ENCODE measurements at regions not wholly inside any gene's neighbourhood (a gene's known extent, or its start where the extent isn't known, plus 50 kb on each side); places are given as distances from the start of the nearest gene placed in this dataset.
"Not testable (repeated sequence)": the region's sequence is repeated elsewhere in the genome, so short reads cannot be mapped to it uniquely, and the experiment has no call there.

DNA sequence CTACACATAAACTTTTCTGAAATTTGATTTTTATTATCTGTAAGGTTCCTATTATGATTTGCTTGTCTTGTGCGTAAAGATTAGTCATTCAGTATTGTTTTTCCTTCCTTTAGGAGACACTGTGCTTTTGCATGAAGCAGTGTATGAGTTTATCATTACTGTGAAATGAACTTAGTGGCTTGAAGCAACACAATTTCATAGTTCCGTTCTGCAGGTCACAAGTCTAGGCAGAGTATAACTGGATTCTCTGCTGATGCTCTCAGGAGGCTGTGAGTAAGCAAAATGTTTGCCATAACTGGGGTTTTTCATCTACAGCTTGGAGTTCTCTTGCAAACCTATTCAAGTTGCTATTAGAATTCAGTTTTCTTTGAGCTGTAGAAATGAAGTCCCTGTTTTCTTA, 1136.1 kb downstream of the OTOL1 start:
- H3K9ac ChIP-seq (ENCODE audit: low read depth, low read length): no peak overlapping the region
- no peaks in the 10 kb centered on the region for H3K4me1 ChIP-seq (ENCODE audit: insufficient read depth, low read length)
- H3K27ac ChIP-seq (ENCODE audit: low read length): no peak overlapping the region
- peaks cover 7% of the 10 kb centered on the region for H3K9me3 ChIP-seq (ENCODE audit: insufficient read depth, low read depth, low read length)
- H3K4me3 ChIP-seq (ENCODE audit: low read length): no peak overlapping the region
- H3K36me3 ChIP-seq (ENCODE audit: insufficient read depth, low read depth, low read length): no peaks in the 10 kb centered on the region
- no peaks in the 10 kb centered on the region for H3K27me3 ChIP-seq (ENCODE audit: insufficient read depth, low read length)

DNA sequence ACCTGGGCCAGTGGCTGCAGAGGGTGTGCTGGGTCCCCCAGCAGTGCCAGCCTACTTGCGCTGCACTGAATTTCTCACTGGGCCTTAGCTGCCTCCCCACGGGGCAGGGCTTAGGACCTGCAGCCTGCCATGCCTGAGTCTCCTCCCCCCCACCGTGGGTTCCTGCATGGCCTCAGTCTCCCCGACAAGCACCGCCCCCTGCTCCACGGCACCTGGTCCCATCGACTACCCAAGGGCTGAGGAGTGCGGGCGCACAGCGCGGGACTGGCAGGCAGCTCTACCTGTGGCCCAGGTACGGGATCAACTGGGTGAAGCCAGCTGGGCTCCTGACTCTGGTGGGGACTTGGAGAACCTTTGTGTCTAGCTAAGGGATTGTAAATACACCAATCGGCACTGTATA, 1143.6 kb downstream of the OTOL1 start:
- H3K36me3 ChIP-seq (ENCODE audit: insufficient read depth, low read depth, low read length); H3K9ac ChIP-seq (ENCODE audit: low read depth, low read length); H3K4me3 ChIP-seq (ENCODE audit: low read length); H3K27me3 ChIP-seq (ENCODE audit: insufficient read depth, low read length); H3K27ac ChIP-seq (ENCODE audit: low read length); H3K4me1 ChIP-seq (ENCODE audit: insufficient read depth, low read length): not testable (repeated sequence)
- H3K9me3 ChIP-seq (ENCODE audit: insufficient read depth, low read depth, low read length): peaks cover 14% of the 10 kb centered on the region

DNA sequence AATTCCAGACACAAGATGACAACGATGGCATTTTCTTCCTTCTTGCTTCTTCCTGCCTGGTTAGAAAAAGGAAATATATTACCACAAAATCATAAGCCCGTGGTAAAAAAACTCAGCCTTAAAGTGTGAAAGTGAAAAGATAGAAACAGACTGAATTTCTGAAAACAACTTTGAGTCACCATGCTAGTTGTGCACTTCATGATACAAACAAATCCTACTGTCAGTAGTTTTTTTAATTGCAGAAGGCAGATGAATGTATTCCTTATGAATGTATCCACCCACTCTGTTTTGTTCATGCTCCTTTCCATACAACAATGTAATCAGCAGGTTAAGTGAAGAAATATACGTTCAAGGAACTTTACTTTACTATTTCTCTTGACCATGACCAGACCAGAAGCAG, 1144.7 kb downstream of the OTOL1 start:
- H3K27ac ChIP-seq (ENCODE audit: low read length): no peak overlapping the region

DNA sequence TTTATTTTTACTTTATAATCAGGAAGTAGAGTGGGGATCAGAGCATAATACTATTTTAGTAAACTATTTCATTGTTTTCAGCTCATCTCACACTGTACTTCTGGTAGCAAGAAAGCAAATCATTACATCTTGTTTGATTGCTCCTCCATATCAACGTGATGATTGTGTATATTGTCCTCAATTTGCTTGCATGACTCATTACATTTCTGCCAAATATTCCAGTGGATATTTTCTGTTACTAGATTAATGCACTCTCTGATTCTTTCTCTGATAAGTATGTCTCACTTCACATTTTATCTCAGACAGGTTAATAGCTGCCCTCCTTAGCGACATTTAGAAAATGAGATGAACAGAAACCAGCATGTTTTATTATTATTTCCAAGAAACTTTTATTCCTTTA, 1145.3 kb downstream of the OTOL1 start:
- H3K9ac ChIP-seq (ENCODE audit: low read depth, low read length): no peak overlapping the region
- no peaks in the 10 kb centered on the region for H3K27me3 ChIP-seq (ENCODE audit: insufficient read depth, low read length)
- no peaks in the 10 kb centered on the region for H3K36me3 ChIP-seq (ENCODE audit: insufficient read depth, low read depth, low read length)
- peaks cover 21% of the 10 kb centered on the region for H3K9me3 ChIP-seq (ENCODE audit: insufficient read depth, low read depth, low read length)
- no peak overlapping the region for H3K27ac ChIP-seq (ENCODE audit: low read length)
- no peaks in the 10 kb centered on the region for H3K4me1 ChIP-seq (ENCODE audit: insufficient read depth, low read length)
- H3K4me3 ChIP-seq (ENCODE audit: low read length): no peak overlapping the region

More for the DNA sequence above, 1144.7 kb downstream of the OTOL1 start:
- no peak overlapping the region for H3K4me3 ChIP-seq (ENCODE audit: low read length)
- H3K9ac ChIP-seq (ENCODE audit: low read depth, low read length): no peak overlapping the region
- no peaks in the 10 kb centered on the region for H3K36me3 ChIP-seq (ENCODE audit: insufficient read depth, low read depth, low read length)
- no peaks in the 10 kb centered on the region for H3K27me3 ChIP-seq (ENCODE audit: insufficient read depth, low read length)
- H3K4me1 ChIP-seq (ENCODE audit: insufficient read depth, low read length): no peaks in the 10 kb centered on the region
- peaks cover 15% of the 10 kb centered on the region for H3K9me3 ChIP-seq (ENCODE audit: insufficient read depth, low read depth, low read length)

DNA sequence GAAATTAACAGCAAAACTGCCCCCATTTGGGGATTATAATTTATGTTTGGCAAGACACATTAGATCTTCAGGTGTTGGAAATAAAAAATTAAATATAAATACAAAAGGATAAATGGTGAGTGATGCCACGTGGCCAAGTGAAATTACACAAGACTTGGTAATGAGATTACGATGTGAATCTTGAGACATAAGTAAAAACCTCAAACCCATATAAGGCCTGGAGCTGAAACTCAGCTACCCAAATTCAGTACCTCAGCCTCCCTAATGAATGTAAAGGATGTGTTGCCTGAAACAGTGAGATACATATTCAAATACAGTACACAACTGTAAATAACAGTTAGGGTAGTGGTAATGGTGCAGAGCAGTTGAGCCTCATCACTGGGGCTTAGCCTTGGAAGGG, 1146.6 kb downstream of the OTOL1 start:
- H3K36me3 ChIP-seq (ENCODE audit: insufficient read depth, low read depth, low read length): 0 out of 2 replicates have a peak, but pooled peaks cover 1% of the 10 kb centered on the region
- H3K9me3 ChIP-seq (ENCODE audit: insufficient read depth, low read depth, low read length): peaks cover 25% of the 10 kb centered on the region
- H3K27ac ChIP-seq (ENCODE audit: low read length): no peak overlapping the region
- no peak overlapping the region for H3K9ac ChIP-seq (ENCODE audit: low read depth, low read length)
- no peaks in the 10 kb centered on the region for H3K27me3 ChIP-seq (ENCODE audit: insufficient read depth, low read length)
- H3K4me3 ChIP-seq (ENCODE audit: low read length): no peak overlapping the region
- H3K4me1 ChIP-seq (ENCODE audit: insufficient read depth, low read length): no peaks in the 10 kb centered on the region

DNA sequence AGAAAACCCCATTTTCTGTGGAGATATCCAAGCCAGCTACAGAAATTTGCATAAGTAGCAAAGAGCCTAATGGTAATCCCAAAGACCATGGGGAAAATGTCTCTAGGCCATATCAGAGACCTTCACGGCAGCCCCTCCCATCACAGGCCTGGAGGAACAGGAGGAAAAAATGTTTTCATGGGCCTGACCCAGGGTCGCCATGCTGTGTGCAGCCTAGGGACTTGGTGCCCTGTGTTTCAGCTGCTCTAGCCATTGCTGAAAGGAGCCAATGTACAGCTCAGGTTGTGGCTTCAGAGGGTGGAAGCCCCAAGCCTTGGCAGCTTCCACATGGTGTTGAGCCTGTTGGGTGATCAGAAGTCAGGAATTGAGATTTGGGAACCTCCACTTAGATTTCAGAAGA, 1150.7 kb downstream of the OTOL1 start:
- Histone ChIP-seq H3K27ac (ENCODE audit: low read length) (no peak overlapping the region), H3K9ac (ENCODE audit: low read depth, low read length) (no peak overlapping the region), H3K36me3 (ENCODE audit: insufficient read depth, low read depth, low read length) (0 out of 2 replicates have a peak, but pooled peaks cover 5% of the 10 kb centered on the region), H3K4me3 (ENCODE audit: low read length) (no peak overlapping the region), H3K27me3 (ENCODE audit: insufficient read depth, low read length) (no peaks in the 10 kb centered on the region), H3K9me3 (ENCODE audit: insufficient read depth, low read depth, low read length) (peaks cover 29% of the 10 kb centered on the region), H3K4me1 (ENCODE audit: insufficient read depth, low read length) (no peaks in the 10 kb centered on the region)

DNA sequence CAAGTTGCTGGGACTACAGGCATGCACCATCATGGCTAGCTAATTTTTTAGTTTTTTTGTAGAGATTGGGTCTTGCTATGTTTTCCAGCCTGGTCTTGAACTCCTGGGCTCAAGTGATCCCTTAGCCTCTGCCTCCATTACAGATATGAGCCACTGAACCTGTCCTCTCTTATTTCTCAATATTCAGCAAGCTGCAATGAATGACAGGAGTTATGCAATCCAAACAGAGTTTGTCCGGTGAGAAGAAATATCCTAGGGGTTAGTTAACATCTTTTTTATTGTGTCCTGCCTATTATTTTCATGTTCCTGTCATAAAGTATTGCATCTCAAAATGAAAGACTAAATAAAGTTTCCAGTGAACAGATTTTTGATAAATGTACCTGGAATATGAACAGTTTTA, 1161.4 kb downstream of the OTOL1 start:
- H3K4me1 ChIP-seq (ENCODE audit: insufficient read depth, low read length): no peaks in the 10 kb centered on the region
- H3K27ac ChIP-seq (ENCODE audit: low read length): no peak overlapping the region
- H3K9ac ChIP-seq (ENCODE audit: low read depth, low read length): no peak overlapping the region
- H3K27me3 ChIP-seq (ENCODE audit: insufficient read depth, low read length): no peaks in the 10 kb centered on the region
- H3K9me3 ChIP-seq (ENCODE audit: insufficient read depth, low read depth, low read length): peaks cover 7% of the 10 kb centered on the region; the same call in 1 of the 2 replicates
- no peak overlapping the region for H3K4me3 ChIP-seq (ENCODE audit: low read length)
- H3K36me3 ChIP-seq (ENCODE audit: insufficient read depth, low read depth, low read length): no peaks in the 10 kb centered on the region

DNA sequence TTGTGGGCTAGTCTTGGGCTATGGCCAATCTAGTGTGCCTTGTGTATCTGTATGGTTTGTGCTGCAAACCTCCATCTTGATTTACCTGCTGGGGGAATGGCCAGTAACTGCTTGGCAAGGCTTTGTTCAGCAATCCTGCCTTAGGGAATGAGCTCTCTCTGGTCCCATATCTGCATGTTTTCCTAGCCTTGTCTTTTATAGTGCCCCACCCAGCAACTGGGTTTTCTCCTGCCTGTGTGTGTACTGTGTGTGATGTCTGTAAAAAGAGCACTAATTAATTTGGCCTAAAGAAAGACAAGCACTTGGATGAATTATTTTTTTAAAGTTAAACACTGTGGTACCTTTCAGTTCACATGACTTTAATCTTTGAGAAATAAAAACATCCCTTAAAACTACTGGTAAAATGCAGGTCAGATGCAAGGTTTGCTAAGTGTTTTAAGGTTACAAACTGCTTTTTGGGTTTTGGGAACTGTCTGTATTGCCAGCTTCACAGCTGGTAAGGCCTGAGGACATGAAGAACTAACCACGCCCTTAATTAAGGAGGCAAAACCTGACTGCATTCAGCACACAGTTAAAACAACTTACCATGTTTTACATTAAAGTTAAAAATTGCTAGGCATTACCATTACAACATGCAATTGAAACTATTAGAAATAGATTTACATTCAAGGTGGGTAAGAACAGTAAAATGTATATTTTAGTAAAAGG, 1169.2 kb downstream of the OTOL1 start:
- no peak overlapping the region for H3K27ac ChIP-seq (ENCODE audit: low read length)
- no peak overlapping the region for H3K4me3 ChIP-seq (ENCODE audit: low read length)
- no peaks in the 10 kb centered on the region for H3K9me3 ChIP-seq (ENCODE audit: insufficient read depth, low read depth, low read length)
- H3K27me3 ChIP-seq (ENCODE audit: insufficient read depth, low read length): no peaks in the 10 kb centered on the region
- H3K4me1 ChIP-seq (ENCODE audit: insufficient read depth, low read length): no peaks in the 10 kb centered on the region
- H3K9ac ChIP-seq (ENCODE audit: low read depth, low read length): no peak overlapping the region
- H3K36me3 ChIP-seq (ENCODE audit: insufficient read depth, low read depth, low read length): no peaks in the 10 kb centered on the region

DNA sequence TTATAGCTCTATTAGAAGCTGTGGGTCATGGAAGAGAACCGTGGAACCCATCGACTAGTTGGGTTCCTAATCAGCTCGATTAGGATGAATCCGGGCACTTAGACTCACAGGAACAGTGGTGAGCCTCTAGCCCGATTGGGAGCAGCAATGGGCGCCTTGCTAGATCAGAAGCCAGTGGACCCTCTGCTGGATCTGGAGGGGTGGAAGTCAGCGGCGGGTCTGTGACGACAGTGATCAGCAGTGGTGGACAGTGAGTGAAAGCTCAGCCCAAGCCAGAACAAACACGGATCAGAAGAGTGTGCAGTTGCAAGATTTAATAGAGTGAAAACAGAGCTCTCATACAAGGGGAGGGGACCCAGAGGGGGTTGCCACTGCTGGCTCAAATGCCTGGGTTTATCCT, 1170.2 kb downstream of the OTOL1 start:
- Histone ChIP-seq H3K9ac (ENCODE audit: low read depth, low read length) (no peak overlapping the region), H3K27me3 (ENCODE audit: insufficient read depth, low read length) (no peaks in the 10 kb centered on the region), H3K4me1 (ENCODE audit: insufficient read depth, low read length) (peaks cover 5% of the 10 kb centered on the region; the same call in 1 of the 2 replicates), H3K27ac (ENCODE audit: low read length) (no peak overlapping the region), H3K4me3 (ENCODE audit: low read length) (no peak overlapping the region), H3K36me3 (ENCODE audit: insufficient read depth, low read depth, low read length) (no peaks in the 10 kb centered on the region), H3K9me3 (ENCODE audit: insufficient read depth, low read depth, low read length) (no peaks in the 10 kb centered on the region)

DNA sequence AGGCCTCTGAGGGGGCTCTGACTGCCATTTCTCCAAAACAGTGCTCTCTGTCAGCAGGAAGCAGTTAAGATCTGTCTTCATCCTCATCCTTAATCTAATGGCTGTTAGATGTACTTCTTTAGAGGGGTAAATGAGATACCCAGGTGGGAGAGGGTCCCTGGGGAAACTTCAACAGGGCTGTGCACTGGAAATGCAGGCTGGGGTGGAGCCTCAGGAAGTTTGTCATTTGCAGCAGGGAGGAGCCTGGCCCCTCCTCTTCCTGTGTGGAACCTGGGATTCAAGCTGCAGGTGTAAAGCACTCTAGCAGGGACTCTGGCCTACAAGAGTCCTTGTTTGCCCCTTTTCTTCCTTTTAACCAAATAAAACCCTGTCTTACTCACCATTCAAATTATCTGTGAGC, 1173.6 kb downstream of the OTOL1 start:
- H3K36me3 ChIP-seq (ENCODE audit: insufficient read depth, low read depth, low read length): no peaks in the 10 kb centered on the region
- H3K27me3 ChIP-seq (ENCODE audit: insufficient read depth, low read length): no peaks in the 10 kb centered on the region
- peaks cover 8% of the 10 kb centered on the region; the same call in 1 of the 2 replicates for H3K4me1 ChIP-seq (ENCODE audit: insufficient read depth, low read length)
- no peak overlapping the region for H3K9ac ChIP-seq (ENCODE audit: low read depth, low read length)
- no peak overlapping the region for H3K27ac ChIP-seq (ENCODE audit: low read length)
- H3K9me3 ChIP-seq (ENCODE audit: insufficient read depth, low read depth, low read length): no peaks in the 10 kb centered on the region
- H3K4me3 ChIP-seq (ENCODE audit: low read length): no peak overlapping the region

DNA sequence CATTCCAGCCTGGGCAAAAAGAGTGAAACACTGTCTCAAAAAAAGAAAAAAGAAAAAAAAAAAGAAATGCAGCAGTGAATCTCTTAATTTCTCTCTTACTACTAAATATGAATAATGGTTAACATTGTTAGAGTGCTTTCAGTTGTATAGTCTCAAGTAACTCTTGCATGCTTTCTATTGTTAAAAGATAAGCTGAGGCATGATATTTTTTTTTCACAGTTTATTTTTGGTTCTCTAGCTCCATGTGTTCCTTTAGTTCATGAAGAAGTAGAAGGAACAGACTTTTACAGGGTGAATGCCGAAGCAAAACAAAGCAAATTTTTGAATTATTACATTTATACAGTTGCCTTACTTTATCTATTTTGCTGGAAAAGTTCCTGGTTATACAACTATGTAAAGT, 1180.9 kb downstream of the OTOL1 start:
- no peaks in the 10 kb centered on the region for H3K36me3 ChIP-seq (ENCODE audit: insufficient read depth, low read depth, low read length)
- no peak overlapping the region for H3K27ac ChIP-seq (ENCODE audit: low read length)
- H3K9me3 ChIP-seq (ENCODE audit: insufficient read depth, low read depth, low read length): no peaks in the 10 kb centered on the region
- peaks cover 20% of the 10 kb centered on the region; the same call in 1 of the 2 replicates for H3K4me1 ChIP-seq (ENCODE audit: insufficient read depth, low read length)
- no peak overlapping the region for H3K4me3 ChIP-seq (ENCODE audit: low read length)
- H3K9ac ChIP-seq (ENCODE audit: low read depth, low read length): no peak overlapping the region
- H3K27me3 ChIP-seq (ENCODE audit: insufficient read depth, low read length): no peaks in the 10 kb centered on the region

DNA sequence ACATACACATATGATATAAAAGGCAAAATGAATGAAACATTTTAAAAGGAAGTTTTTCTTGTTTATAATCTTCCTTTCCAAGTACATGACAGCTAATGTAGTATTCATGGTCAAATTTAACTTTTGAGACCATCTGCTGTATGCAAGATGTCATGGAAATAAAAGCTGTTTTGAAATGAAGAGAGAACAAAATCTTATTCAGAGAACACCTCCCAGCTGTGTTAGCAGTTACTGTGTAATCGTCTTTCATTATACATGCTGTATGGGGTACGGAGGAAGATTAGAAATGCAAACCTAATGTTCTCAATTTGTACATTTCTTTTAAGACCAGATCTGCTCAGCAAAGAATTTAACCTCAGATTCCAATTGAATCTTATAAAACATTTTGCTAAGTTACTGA, 1182.3 kb downstream of the OTOL1 start:
- H3K9ac ChIP-seq (ENCODE audit: low read depth, low read length): no peak overlapping the region
- H3K4me1 ChIP-seq (ENCODE audit: insufficient read depth, low read length): peaks cover 20% of the 10 kb centered on the region; the same call in 1 of the 2 replicates
- H3K27me3 ChIP-seq (ENCODE audit: insufficient read depth, low read length): no peaks in the 10 kb centered on the region
- H3K36me3 ChIP-seq (ENCODE audit: insufficient read depth, low read depth, low read length): no peaks in the 10 kb centered on the region
- H3K9me3 ChIP-seq (ENCODE audit: insufficient read depth, low read depth, low read length): no peaks in the 10 kb centered on the region
- H3K27ac ChIP-seq (ENCODE audit: low read length): no peak overlapping the region
- H3K4me3 ChIP-seq (ENCODE audit: low read length): no peak overlapping the region
